Vagina (tissue), 2 donors: ENCODE measurements at regions not wholly inside any gene's neighbourhood (a gene's known extent, or its start where the extent isn't known, plus 50 kb on each side); places are given as distances from the start of the nearest gene placed in this dataset.
"Not testable (repeated sequence)": the region's sequence is repeated elsewhere in the genome, so short reads cannot be mapped to it uniquely, and the experiment has no call there.

Source experiments
- DNase-seq, 2 donors: peaks; one replicate each; pipeline ENCODE4 v3.0.0-alpha.2; 2017; ENCODE audit errors: extremely low spot score in 2 of 2
- H3K27ac ChIP-seq: fragments of 200-600 bp; sonication (generic); one replicate; pipeline ENCODE4 v1.5.1; 2019
- H3K27me3 ChIP-seq: fragments of 200-600 bp; sonication (generic); one replicate; pipeline ENCODE4 v1.5.1; 2019
- H3K36me3 ChIP-seq, 2 donors: fragments of 200-600 bp; sonication (generic); one replicate each; pipeline ENCODE4 v1.5.1; 2017 to 2019
- H3K4me1 ChIP-seq: fragments of 200-600 bp; sonication (generic); one replicate; pipeline ENCODE4 v1.5.1; 2019
- H3K4me3 ChIP-seq, 2 donors: fragments of 200-600 bp; sonication (generic); 1 replicate in 1 of 2; 2 replicates in 1 of 2; pipeline ENCODE4 v1.5.1; 2016 to 2019
- H3K9me3 ChIP-seq: fragments of 200-600 bp; sonication (generic); one replicate; pipeline ENCODE4 v1.5.1; 2019
- CTCF ChIP-seq, 3 experiments: fragments of 450-650 bp in 2 of 3; fragments of 200-600 bp in 1 of 3; sonication (generic) in 1 of 3; IDR thresholded peaks; one replicate each; pipeline ENCODE4 v1.5.1; 2017 to 2019; ENCODE audit warnings: antibody characterized with exemption in 3 of 3, mild to moderate bottlenecking in 2 of 3, moderate library complexity in 2 of 3
- POLR2A ChIP-seq, 2 donors: fragments of 450-650 bp; IDR thresholded peaks; one replicate each; pipeline ENCODE4 v1.6.1; 2017; ENCODE audit warnings: antibody characterized with exemption in 2 of 2, mild to moderate bottlenecking in 2 of 2, moderate library complexity in 2 of 2
- POLR2AphosphoS5 ChIP-seq, 2 donors: sonication (generic); formaldehyde crosslinking; IDR thresholded peaks; one replicate each; pipeline ENCODE4 v1.9.0; 2017; ENCODE audit warnings: antibody characterized with exemption in 2 of 2, mild to moderate bottlenecking in 2 of 2, low read depth in 1 of 2; ENCODE audit not compliant: insufficient read depth in 1 of 2
- intact Hi-C: fragments of 100-400 bp; cut with DNase I; formaldehyde crosslinking; loops from one replicate; pipeline ENCODE4 v1.15.1; 2023

GRCh38 chr6:85081102-85081501, 316.7 kb upstream of the TBX18 start:
- H3K9me3 ChIP-seq: no peaks in the 10 kb centered on the region
- no peak for TF ChIP-seq CTCF (IDR thresholded peaks at IDR 0.05)
- no peak for TF ChIP-seq POLR2AphosphoS5 (IDR thresholded peaks at IDR 0.05; ENCODE audit: insufficient read depth in 1 of 2, low read depth in 1 of 2)
- no peak for TF ChIP-seq POLR2A (IDR thresholded peaks at IDR 0.05)
- DNase-seq: no peak
- H3K27ac ChIP-seq: no peak overlapping the region
- H3K36me3 ChIP-seq: no peaks in the 10 kb centered on the region
- H3K4me3 ChIP-seq: no peak overlapping the region
- no peaks in the 10 kb centered on the region for H3K4me1 ChIP-seq
- no peaks in the 10 kb centered on the region for H3K27me3 ChIP-seq
- intact Hi-C loops: no loop called here

GRCh38 chr6:85079761-85080160, 315.4 kb upstream of the TBX18 start:
- intact Hi-C loops: no loop called here
- H3K4me1 ChIP-seq: no peaks in the 10 kb centered on the region
- TF ChIP-seq CTCF (IDR thresholded peaks at IDR 0.05): no peak
- TF ChIP-seq POLR2A (IDR thresholded peaks at IDR 0.05): no peak
- no peak for TF ChIP-seq POLR2AphosphoS5 (IDR thresholded peaks at IDR 0.05; ENCODE audit: insufficient read depth in 1 of 2, low read depth in 1 of 2)
- H3K27ac ChIP-seq: no peak overlapping the region
- H3K36me3 ChIP-seq: no peaks in the 10 kb centered on the region
- H3K9me3 ChIP-seq: no peaks in the 10 kb centered on the region
- H3K4me3 ChIP-seq: no peak overlapping the region
- no peaks in the 10 kb centered on the region for H3K27me3 ChIP-seq
- no peak for DNase-seq

GRCh38 chr6:85078058-85078457, 313.7 kb upstream of the TBX18 start:
- Histone ChIP-seq H3K36me3 (no peaks in the 10 kb centered on the region), H3K4me1 (no peaks in the 10 kb centered on the region), H3K4me3 (no peak overlapping the region), H3K27ac (no peak overlapping the region), H3K9me3 (no peaks in the 10 kb centered on the region), H3K27me3 (no peaks in the 10 kb centered on the region)
- intact Hi-C loops: no loop called here
- TF ChIP-seq POLR2A (IDR thresholded peaks at IDR 0.05) (no peak), CTCF (IDR thresholded peaks at IDR 0.05) (no peak), POLR2AphosphoS5 (IDR thresholded peaks at IDR 0.05; ENCODE audit: insufficient read depth in 1 of 2, low read depth in 1 of 2) (no peak)
- no peak for DNase-seq

GRCh38 chr6:85077098-85077497, 312.7 kb upstream of the TBX18 start:
- intact Hi-C loops: no loop called here
- no peak overlapping the region for H3K27ac ChIP-seq
- DNase-seq: no peak
- no peak overlapping the region for H3K4me3 ChIP-seq
- no peaks in the 10 kb centered on the region for H3K27me3 ChIP-seq
- no peaks in the 10 kb centered on the region for H3K36me3 ChIP-seq
- H3K4me1 ChIP-seq: no peaks in the 10 kb centered on the region
- TF ChIP-seq POLR2A (IDR thresholded peaks at IDR 0.05) (no peak), POLR2AphosphoS5 (IDR thresholded peaks at IDR 0.05; ENCODE audit: insufficient read depth in 1 of 2, low read depth in 1 of 2) (no peak)
- no peaks in the 10 kb centered on the region for H3K9me3 ChIP-seq

- H3K36me3 ChIP-seq, H3K4me3 ChIP-seq, H3K4me1 ChIP-seq, H3K9me3 ChIP-seq, H3K27me3 ChIP-seq, H3K27ac ChIP-seq, intact Hi-C loops, DNase-seq: not testable (repeated sequence)
Measured at GRCh38 chr6:85071845-85072244, 307.4 kb upstream of the TBX18 start.

- intact Hi-C loops: no loop called here
- no peak for TF ChIP-seq POLR2A (IDR thresholded peaks at IDR 0.05)
- TF ChIP-seq POLR2AphosphoS5 (IDR thresholded peaks at IDR 0.05; ENCODE audit: insufficient read depth in 1 of 2, low read depth in 1 of 2): no peak
Measured at GRCh38 chr6:85069577-85069976, 305.2 kb upstream of the TBX18 start.

GRCh38 chr6:85068221-85068620, 303.8 kb upstream of the TBX18 start:
- Histone ChIP-seq H3K27me3 (no peaks in the 10 kb centered on the region), H3K4me1 (no peaks in the 10 kb centered on the region), H3K36me3 (no peaks in the 10 kb centered on the region), H3K9me3 (no peaks in the 10 kb centered on the region), H3K4me3 (no peak overlapping the region), H3K27ac (no peak overlapping the region)
- no peak for DNase-seq
- TF ChIP-seq POLR2A (IDR thresholded peaks at IDR 0.05) (no peak), CTCF (IDR thresholded peaks at IDR 0.05) (no peak), POLR2AphosphoS5 (IDR thresholded peaks at IDR 0.05; ENCODE audit: insufficient read depth in 1 of 2, low read depth in 1 of 2) (no peak)
- intact Hi-C loops: no loop called here

More at GRCh38 chr6:85069577-85069976, 305.2 kb upstream of the TBX18 start:
- H3K4me1 ChIP-seq: no peaks in the 10 kb centered on the region
- H3K9me3 ChIP-seq: no peaks in the 10 kb centered on the region
- no peak overlapping the region for H3K4me3 ChIP-seq
- H3K27me3 ChIP-seq: no peaks in the 10 kb centered on the region
- H3K36me3 ChIP-seq: no peaks in the 10 kb centered on the region
- no peak for DNase-seq
- no peak overlapping the region for H3K27ac ChIP-seq
